ENCODE measurements at regions not wholly inside any gene's neighbourhood (a gene's known extent, or its start where the extent isn't known, plus 50 kb on each side); places are given as distances from the start of the nearest gene placed in this dataset.

GRCh38 chr5:6823996-6824395 lies 110.8 kb downstream of the TENT4A start:
- no peak for TF ChIP-seq CTCF (IDR thresholded peaks at IDR 0.05)
- TF ChIP-seq POLR2A (IDR thresholded peaks at IDR 0.05): no peak

Measured in esophagus squamous epithelium (tissue), 4 donors.